ENCODE measurements at regions not wholly inside any gene's neighbourhood (a gene's known extent, or its start where the extent isn't known, plus 50 kb on each side); places are given as distances from the start of the nearest gene placed in this dataset.
"Not testable (repeated sequence)": the region's sequence is repeated elsewhere in the genome, so short reads cannot be mapped to it uniquely, and the experiment has no call there.

DNA sequence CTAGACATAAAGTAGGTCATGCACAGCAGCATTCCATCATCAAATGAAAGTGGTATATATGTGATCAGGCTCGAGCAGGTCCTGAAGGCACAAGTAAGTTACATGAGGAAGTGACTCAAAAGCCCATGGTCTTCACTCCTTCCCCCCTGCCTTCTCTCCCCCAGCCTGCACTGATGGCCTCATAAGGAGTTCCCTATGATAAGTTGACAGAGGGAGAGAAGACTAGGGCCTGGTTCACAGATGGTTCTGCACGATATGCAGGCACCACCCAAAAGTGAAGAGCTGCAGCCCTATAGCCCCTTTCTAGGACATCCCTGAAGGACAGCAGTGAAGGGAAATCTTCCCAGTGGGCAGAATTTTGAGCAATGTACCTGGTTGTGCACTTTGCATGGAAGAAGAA is 57.5 kb upstream of the CCDC80 start:
- TF ChIP-seq, protein P1, sequence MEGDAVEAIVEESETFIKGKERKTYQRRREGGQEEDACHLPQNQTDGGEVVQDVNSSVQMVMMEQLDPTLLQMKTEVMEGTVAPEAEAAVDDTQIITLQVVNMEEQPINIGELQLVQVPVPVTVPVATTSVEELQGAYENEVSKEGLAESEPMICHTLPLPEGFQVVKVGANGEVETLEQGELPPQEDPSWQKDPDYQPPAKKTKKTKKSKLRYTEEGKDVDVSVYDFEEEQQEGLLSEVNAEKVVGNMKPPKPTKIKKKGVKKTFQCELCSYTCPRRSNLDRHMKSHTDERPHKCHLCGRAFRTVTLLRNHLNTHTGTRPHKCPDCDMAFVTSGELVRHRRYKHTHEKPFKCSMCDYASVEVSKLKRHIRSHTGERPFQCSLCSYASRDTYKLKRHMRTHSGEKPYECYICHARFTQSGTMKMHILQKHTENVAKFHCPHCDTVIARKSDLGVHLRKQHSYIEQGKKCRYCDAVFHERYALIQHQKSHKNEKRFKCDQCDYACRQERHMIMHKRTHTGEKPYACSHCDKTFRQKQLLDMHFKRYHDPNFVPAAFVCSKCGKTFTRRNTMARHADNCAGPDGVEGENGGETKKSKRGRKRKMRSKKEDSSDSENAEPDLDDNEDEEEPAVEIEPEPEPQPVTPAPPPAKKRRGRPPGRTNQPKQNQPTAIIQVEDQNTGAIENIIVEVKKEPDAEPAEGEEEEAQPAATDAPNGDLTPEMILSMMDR (conservative IDR thresholded peaks at IDR 0.05; ENCODE audit: low read depth, low read length), result not testable (repeated sequence)
- TF ChIP-seq, protein P2, sequence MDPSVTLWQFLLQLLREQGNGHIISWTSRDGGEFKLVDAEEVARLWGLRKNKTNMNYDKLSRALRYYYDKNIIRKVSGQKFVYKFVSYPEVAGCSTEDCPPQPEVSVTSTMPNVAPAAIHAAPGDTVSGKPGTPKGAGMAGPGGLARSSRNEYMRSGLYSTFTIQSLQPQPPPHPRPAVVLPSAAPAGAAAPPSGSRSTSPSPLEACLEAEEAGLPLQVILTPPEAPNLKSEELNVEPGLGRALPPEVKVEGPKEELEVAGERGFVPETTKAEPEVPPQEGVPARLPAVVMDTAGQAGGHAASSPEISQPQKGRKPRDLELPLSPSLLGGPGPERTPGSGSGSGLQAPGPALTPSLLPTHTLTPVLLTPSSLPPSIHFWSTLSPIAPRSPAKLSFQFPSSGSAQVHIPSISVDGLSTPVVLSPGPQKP (IDR thresholded peaks at IDR 0.05; ENCODE audit: borderline replicate concordance, low read depth, low read length), result not testable (repeated sequence)
- not testable (repeated sequence) for TF ChIP-seq RCOR1 (IDR thresholded peaks at IDR 0.05; ENCODE audit: insufficient replicate concordance, low read length); CEBPB (IDR thresholded peaks at IDR 0.05; ENCODE audit: low read depth, low read length)
- TF ChIP-seq, protein P3, sequence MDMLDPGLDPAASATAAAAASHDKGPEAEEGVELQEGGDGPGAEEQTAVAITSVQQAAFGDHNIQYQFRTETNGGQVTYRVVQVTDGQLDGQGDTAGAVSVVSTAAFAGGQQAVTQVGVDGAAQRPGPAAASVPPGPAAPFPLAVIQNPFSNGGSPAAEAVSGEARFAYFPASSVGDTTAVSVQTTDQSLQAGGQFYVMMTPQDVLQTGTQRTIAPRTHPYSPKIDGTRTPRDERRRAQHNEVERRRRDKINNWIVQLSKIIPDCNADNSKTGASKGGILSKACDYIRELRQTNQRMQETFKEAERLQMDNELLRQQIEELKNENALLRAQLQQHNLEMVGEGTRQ (IDR thresholded peaks at IDR 0.05; ENCODE audit: low read depth, low read length), result not testable (repeated sequence)

Measured in IMR-90 (cell line).